ENCODE measurements at regions not wholly inside any gene's neighbourhood (a gene's known extent, or its start where the extent isn't known, plus 50 kb on each side); places are given as distances from the start of the nearest gene placed in this dataset.
A peak's percentile ranks its signal among the peaks of the same experiment; 100 is the strongest.

GRCh38 chr6:25041485-25042035, 105.8 kb upstream of the RIPOR2 start:
- no peak for DNase-seq (ENCODE audit: low read depth)
- Histone ChIP-seq H3K4me1 (ENCODE audit: control insufficient read depth, insufficient read depth, low read length) (no peaks in the 10 kb centered on the region), H3K36me3 (ENCODE audit: control insufficient read depth, insufficient read depth, low read length, severe bottlenecking) (no peaks in the 10 kb centered on the region), H3K27me3 (replicated peaks; ENCODE audit: control insufficient read depth, insufficient read depth, low read length) (peaks cover 3% of the 10 kb centered on the region), H3K4me3 (ENCODE audit: low read length) (no peak overlapping the region), H3K9ac (ENCODE audit: low read length) (no peak overlapping the region), H3K9me3 (ENCODE audit: control insufficient read depth, low read length) (no peaks in the 10 kb centered on the region)

GRCh38 chr6:25042036-25042521, 106.3 kb upstream of the RIPOR2 start:
- Histone ChIP-seq H3K36me3 (ENCODE audit: control insufficient read depth, insufficient read depth, low read length, severe bottlenecking) (no peaks in the 10 kb centered on the region), H3K9me3 (ENCODE audit: control insufficient read depth, low read length) (no peaks in the 10 kb centered on the region), H3K4me3 (ENCODE audit: low read length) (no peak overlapping the region), H3K4me1 (ENCODE audit: control insufficient read depth, insufficient read depth, low read length) (no peaks in the 10 kb centered on the region), H3K27me3 (replicated peaks; ENCODE audit: control insufficient read depth, insufficient read depth, low read length) (peaks cover 5% of the 10 kb centered on the region), H3K9ac (ENCODE audit: low read length) (no peak overlapping the region)
- no peak for DNase-seq (ENCODE audit: low read depth)

GRCh38 chr6:25042536-25042935, 106.8 kb upstream of the RIPOR2 start:
- H3K9me3 ChIP-seq (ENCODE audit: control insufficient read depth, low read length), result no peaks in the 10 kb centered on the region
- DNase-seq (ENCODE audit: low read depth), result no peak
- H3K4me3 ChIP-seq (ENCODE audit: low read length), result no peak overlapping the region
- H3K9ac ChIP-seq (ENCODE audit: low read length), result no peak overlapping the region
- H3K36me3 ChIP-seq (ENCODE audit: control insufficient read depth, insufficient read depth, low read length, severe bottlenecking), result no peaks in the 10 kb centered on the region
- H3K27me3 ChIP-seq (replicated peaks; ENCODE audit: control insufficient read depth, insufficient read depth, low read length), result peaks cover 5% of the 10 kb centered on the region
- no peaks in the 10 kb centered on the region for H3K4me1 ChIP-seq (ENCODE audit: control insufficient read depth, insufficient read depth, low read length)

GRCh38 chr6:25042984-25043725, 107.4 kb upstream of the RIPOR2 start:
- Histone ChIP-seq H3K9me3 (ENCODE audit: control insufficient read depth, low read length) (no peaks in the 10 kb centered on the region), H3K4me1 (ENCODE audit: control insufficient read depth, insufficient read depth, low read length) (no peaks in the 10 kb centered on the region), H3K27me3 (replicated peaks; ENCODE audit: control insufficient read depth, insufficient read depth, low read length) (peaks cover 5% of the 10 kb centered on the region), H3K9ac (ENCODE audit: low read length) (no peak overlapping the region), H3K4me3 (ENCODE audit: low read length) (no peak overlapping the region), H3K36me3 (ENCODE audit: control insufficient read depth, insufficient read depth, low read length, severe bottlenecking) (no peaks in the 10 kb centered on the region)
- DNase-seq (ENCODE audit: low read depth), result no peak

GRCh38 chr6:25043892-25044291, 108.1 kb upstream of the RIPOR2 start:
- peaks cover 5% of the 10 kb centered on the region for H3K27me3 ChIP-seq (replicated peaks; ENCODE audit: control insufficient read depth, insufficient read depth, low read length)
- H3K36me3 ChIP-seq (ENCODE audit: control insufficient read depth, insufficient read depth, low read length, severe bottlenecking), result no peaks in the 10 kb centered on the region
- H3K9me3 ChIP-seq (ENCODE audit: control insufficient read depth, low read length), result no peaks in the 10 kb centered on the region
- H3K9ac ChIP-seq (ENCODE audit: low read length), result no peak overlapping the region
- DNase-seq (ENCODE audit: low read depth), result no peak
- no peaks in the 10 kb centered on the region for H3K4me1 ChIP-seq (ENCODE audit: control insufficient read depth, insufficient read depth, low read length)
- no peak overlapping the region for H3K4me3 ChIP-seq (ENCODE audit: low read length)

- no peak for DNase-seq (ENCODE audit: low read depth)
- H3K4me3 ChIP-seq (ENCODE audit: low read length), result no peak overlapping the region
- H3K9ac ChIP-seq (ENCODE audit: low read length), result no peak overlapping the region
- no peaks in the 10 kb centered on the region for H3K9me3 ChIP-seq (ENCODE audit: control insufficient read depth, low read length)
- no peaks in the 10 kb centered on the region for H3K36me3 ChIP-seq (ENCODE audit: control insufficient read depth, insufficient read depth, low read length, severe bottlenecking)
- H3K4me1 ChIP-seq (ENCODE audit: control insufficient read depth, insufficient read depth, low read length), result peaks cover under 1% of the 10 kb centered on the region
- peaks cover 5% of the 10 kb centered on the region for H3K27me3 ChIP-seq (replicated peaks; ENCODE audit: control insufficient read depth, insufficient read depth, low read length)
Measured at GRCh38 chr6:25046942-25047341, 111.2 kb upstream of the RIPOR2 start.

GRCh38 chr6:25050356-25050755, 114.6 kb upstream of the RIPOR2 start:
- peaks cover 26% of the 10 kb centered on the region for H3K4me1 ChIP-seq (ENCODE audit: control insufficient read depth, insufficient read depth, low read length)
- DNase-seq (ENCODE audit: low read depth), result peak; percentile 83
- H3K9ac ChIP-seq (ENCODE audit: low read length), result no peak overlapping the region
- H3K27me3 ChIP-seq (replicated peaks; ENCODE audit: control insufficient read depth, insufficient read depth, low read length), result peaks cover 2% of the 10 kb centered on the region
- no peak overlapping the region for H3K4me3 ChIP-seq (ENCODE audit: low read length)
- no peaks in the 10 kb centered on the region for H3K36me3 ChIP-seq (ENCODE audit: control insufficient read depth, insufficient read depth, low read length, severe bottlenecking)
- no peaks in the 10 kb centered on the region for H3K9me3 ChIP-seq (ENCODE audit: control insufficient read depth, low read length)

- H3K9ac ChIP-seq (ENCODE audit: low read length), result no peak overlapping the region
- no peak overlapping the region for H3K4me3 ChIP-seq (ENCODE audit: low read length)
- H3K4me1 ChIP-seq (ENCODE audit: control insufficient read depth, insufficient read depth, low read length), result peaks cover 26% of the 10 kb centered on the region
Measured at GRCh38 chr6:25051083-25051482, 115.3 kb upstream of the RIPOR2 start.

GRCh38 chr6:25052181-25052580, 116.4 kb upstream of the RIPOR2 start:
- DNase-seq (ENCODE audit: low read depth), result no peak
- Histone ChIP-seq H3K4me1 (ENCODE audit: control insufficient read depth, insufficient read depth, low read length) (peaks cover 26% of the 10 kb centered on the region), H3K4me3 (ENCODE audit: low read length) (no peak overlapping the region), H3K9me3 (ENCODE audit: control insufficient read depth, low read length) (no peaks in the 10 kb centered on the region), H3K9ac (ENCODE audit: low read length) (no peak overlapping the region), H3K36me3 (ENCODE audit: control insufficient read depth, insufficient read depth, low read length, severe bottlenecking) (no peaks in the 10 kb centered on the region), H3K27me3 (replicated peaks; ENCODE audit: control insufficient read depth, insufficient read depth, low read length) (no peaks in the 10 kb centered on the region)

More at GRCh38 chr6:25051083-25051482, 115.3 kb upstream of the RIPOR2 start:
- no peak for DNase-seq (ENCODE audit: low read depth)
- no peaks in the 10 kb centered on the region for H3K36me3 ChIP-seq (ENCODE audit: control insufficient read depth, insufficient read depth, low read length, severe bottlenecking)
- peaks cover 2% of the 10 kb centered on the region for H3K27me3 ChIP-seq (replicated peaks; ENCODE audit: control insufficient read depth, insufficient read depth, low read length)
- H3K9me3 ChIP-seq (ENCODE audit: control insufficient read depth, low read length), result no peaks in the 10 kb centered on the region

GRCh38 chr6:25053875-25054371, 118.2 kb upstream of the RIPOR2 start:
- peaks cover 26% of the 10 kb centered on the region for H3K4me1 ChIP-seq (ENCODE audit: control insufficient read depth, insufficient read depth, low read length)
- no peaks in the 10 kb centered on the region for H3K36me3 ChIP-seq (ENCODE audit: control insufficient read depth, insufficient read depth, low read length, severe bottlenecking)
- DNase-seq (ENCODE audit: low read depth), result peak; percentile 83
- no peaks in the 10 kb centered on the region for H3K27me3 ChIP-seq (replicated peaks; ENCODE audit: control insufficient read depth, insufficient read depth, low read length)
- H3K9ac ChIP-seq (ENCODE audit: low read length), result peak overlapping the region; percentile 38
- peak overlapping the region; percentile 58 for H3K4me3 ChIP-seq (ENCODE audit: low read length)
- no peaks in the 10 kb centered on the region for H3K9me3 ChIP-seq (ENCODE audit: control insufficient read depth, low read length)

GRCh38 chr6:25054469-25054868, 118.7 kb upstream of the RIPOR2 start:
- Histone ChIP-seq H3K4me3 (ENCODE audit: low read length) (peak overlapping the region; percentile 58), H3K9ac (ENCODE audit: low read length) (peak overlapping the region; percentile 38), H3K4me1 (ENCODE audit: control insufficient read depth, insufficient read depth, low read length) (peaks cover 26% of the 10 kb centered on the region), H3K27me3 (replicated peaks; ENCODE audit: control insufficient read depth, insufficient read depth, low read length) (no peaks in the 10 kb centered on the region), H3K36me3 (ENCODE audit: control insufficient read depth, insufficient read depth, low read length, severe bottlenecking) (no peaks in the 10 kb centered on the region), H3K9me3 (ENCODE audit: control insufficient read depth, low read length) (no peaks in the 10 kb centered on the region)
- peak; percentile 61 for DNase-seq (ENCODE audit: low read depth)

Data from adipocyte (in vitro differentiated cells).